ENCODE measurements at regions not wholly inside any gene's neighbourhood (a gene's known extent, or its start where the extent isn't known, plus 50 kb on each side); places are given as distances from the start of the nearest gene placed in this dataset.

DNA sequence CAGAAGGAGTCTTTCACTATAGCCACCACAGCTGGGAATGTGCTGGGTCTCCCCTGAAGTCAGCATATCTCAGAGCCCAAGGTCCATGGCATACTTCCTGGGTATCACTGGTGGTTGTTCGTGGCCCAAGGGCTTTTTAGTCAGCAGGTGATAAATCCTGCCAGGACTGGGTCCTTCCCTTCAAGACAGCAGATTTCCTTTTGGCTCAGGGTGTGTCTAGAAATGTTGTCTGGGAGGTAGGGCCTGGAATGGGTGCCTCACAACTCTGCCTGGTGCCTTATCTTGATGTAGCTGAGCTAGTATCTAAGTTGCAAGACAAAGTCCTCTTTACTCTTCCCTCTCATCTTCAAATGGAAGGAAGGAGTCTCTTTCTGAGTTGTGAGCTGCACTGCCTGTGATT is 102.4 kb upstream of the TMLHE start:
- Histone ChIP-seq H3K36me3 (ENCODE audit: control insufficient read depth, insufficient read depth, low read length) (no peaks in the 10 kb centered on the region), H4K20me1 (ENCODE audit: control insufficient read depth, extremely low read depth, insufficient read depth, low read length) (no peaks in the 10 kb centered on the region), H3K9me3 (ENCODE audit: control insufficient read depth, insufficient read depth, low read depth, low read length) (no peaks in the 10 kb centered on the region), H3K4me1 (ENCODE audit: control insufficient read depth, extremely low read depth, insufficient read depth, low read length) (no peaks in the 10 kb centered on the region), H3K27me3 (ENCODE audit: control insufficient read depth, insufficient read depth, low read length) (no peaks in the 10 kb centered on the region), H3K4me3 (replicated peaks in 1 of 4; ENCODE audit: control extremely low read depth in 1 of 4, insufficient read depth in 1 of 4, low read depth in 3 of 4, low read length in 4 of 4) (no peak overlapping the region), H3K27ac (ENCODE audit: insufficient read depth, low read length) (no peak overlapping the region), H2AFZ (ENCODE audit: low read length) (no peak overlapping the region), H3K79me2 (ENCODE audit: control insufficient read depth, insufficient read depth, low read length) (no peaks in the 10 kb centered on the region), H3K9ac (ENCODE audit: insufficient read depth, low read length) (no peak overlapping the region), H3K4me2 (ENCODE audit: extremely low read depth, insufficient read depth, low read length) (no peak overlapping the region)
- TF ChIP-seq CTCF (conservative IDR thresholded peaks at IDR 0.05 in 1 of 2, IDR thresholded peaks at IDR 0.05 in 1 of 2; ENCODE audit: low read depth in 1 of 2, low read length in 2 of 2), result no peak
- no peak for TF ChIP-seq EZH2 (IDR thresholded peaks at IDR 0.05; ENCODE audit: low read length, missing control alignments)
- DNase-seq (ENCODE audit: low read depth in 2 of 2), result no peak

DNA sequence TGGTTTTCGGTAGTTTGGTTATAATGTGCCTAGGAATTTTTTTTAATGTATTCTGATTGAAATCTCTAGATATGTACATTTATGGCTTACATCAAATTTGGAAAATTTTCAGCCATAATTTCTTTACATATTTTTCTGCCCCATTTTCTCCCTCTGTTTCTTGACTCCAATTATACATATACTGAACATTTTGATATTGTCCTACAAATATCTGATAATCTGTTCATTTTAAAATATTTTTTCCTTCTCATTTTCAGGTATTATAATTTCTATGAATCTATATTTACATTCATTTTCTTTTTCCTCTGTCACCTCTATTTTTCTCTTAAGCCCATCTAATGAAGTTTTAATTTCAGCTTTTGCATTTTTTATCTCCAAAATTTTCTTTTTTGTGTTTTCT is 82.7 kb upstream of the TMLHE start:
- Histone ChIP-seq H3K36me3 (ENCODE audit: control insufficient read depth, insufficient read depth, low read length) (no peaks in the 10 kb centered on the region), H4K20me1 (ENCODE audit: control insufficient read depth, extremely low read depth, insufficient read depth, low read length) (no peaks in the 10 kb centered on the region), H3K4me2 (ENCODE audit: extremely low read depth, insufficient read depth, low read length) (no peak overlapping the region), H2AFZ (ENCODE audit: low read length) (no peak overlapping the region), H3K27me3 (ENCODE audit: control insufficient read depth, insufficient read depth, low read length) (no peaks in the 10 kb centered on the region), H3K9me3 (ENCODE audit: control insufficient read depth, insufficient read depth, low read depth, low read length) (no peaks in the 10 kb centered on the region), H3K27ac (ENCODE audit: insufficient read depth, low read length) (no peak overlapping the region), H3K4me3 (replicated peaks in 1 of 4; ENCODE audit: control extremely low read depth in 1 of 4, insufficient read depth in 1 of 4, low read depth in 3 of 4, low read length in 4 of 4) (no peak overlapping the region), H3K79me2 (ENCODE audit: control insufficient read depth, insufficient read depth, low read length) (no peaks in the 10 kb centered on the region), H3K9ac (ENCODE audit: insufficient read depth, low read length) (no peak overlapping the region), H3K4me1 (ENCODE audit: control insufficient read depth, extremely low read depth, insufficient read depth, low read length) (no peaks in the 10 kb centered on the region)
- DNase-seq (ENCODE audit: low read depth in 2 of 2), result no peak
- TF ChIP-seq CTCF (conservative IDR thresholded peaks at IDR 0.05 in 1 of 2, IDR thresholded peaks at IDR 0.05 in 1 of 2; ENCODE audit: low read depth in 1 of 2, low read length in 2 of 2), result no peak
- no peak for TF ChIP-seq EZH2 (IDR thresholded peaks at IDR 0.05; ENCODE audit: low read length, missing control alignments)

DNA sequence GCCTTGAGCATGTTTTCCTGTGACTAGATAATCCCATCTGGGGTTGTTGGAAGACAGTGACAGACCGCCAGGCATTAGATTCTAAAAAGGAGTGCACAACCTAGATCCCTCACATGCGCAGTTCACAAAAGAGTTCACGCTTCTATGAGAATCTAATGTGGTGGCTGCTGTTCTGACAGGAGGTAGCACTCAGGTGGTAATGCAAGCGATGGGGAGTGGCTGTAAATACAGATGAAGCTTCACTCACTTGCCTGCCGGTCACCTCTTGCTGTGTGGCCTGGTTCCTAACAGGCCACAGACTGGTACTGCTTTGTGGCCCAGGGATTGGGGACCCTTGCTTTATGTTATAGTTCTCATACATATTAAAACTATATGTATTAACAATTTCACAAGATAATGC is 81.9 kb upstream of the TMLHE start:
- H3K4me2 ChIP-seq (ENCODE audit: extremely low read depth, insufficient read depth, low read length), result no peak overlapping the region
- H3K4me1 ChIP-seq (ENCODE audit: control insufficient read depth, extremely low read depth, insufficient read depth, low read length), result no peaks in the 10 kb centered on the region
- H3K27me3 ChIP-seq (ENCODE audit: control insufficient read depth, insufficient read depth, low read length), result no peaks in the 10 kb centered on the region
- H3K9me3 ChIP-seq (ENCODE audit: control insufficient read depth, insufficient read depth, low read depth, low read length), result no peaks in the 10 kb centered on the region
- no peaks in the 10 kb centered on the region for H3K79me2 ChIP-seq (ENCODE audit: control insufficient read depth, insufficient read depth, low read length)
- no peak overlapping the region for H2AFZ ChIP-seq (ENCODE audit: low read length)
- H3K9ac ChIP-seq (ENCODE audit: insufficient read depth, low read length), result no peak overlapping the region
- no peaks in the 10 kb centered on the region for H4K20me1 ChIP-seq (ENCODE audit: control insufficient read depth, extremely low read depth, insufficient read depth, low read length)
- TF ChIP-seq CTCF (conservative IDR thresholded peaks at IDR 0.05 in 1 of 2, IDR thresholded peaks at IDR 0.05 in 1 of 2; ENCODE audit: low read depth in 1 of 2, low read length in 2 of 2), result no peak
- no peak for TF ChIP-seq EZH2 (IDR thresholded peaks at IDR 0.05; ENCODE audit: low read length, missing control alignments)
- no peak overlapping the region for H3K4me3 ChIP-seq (replicated peaks in 1 of 4; ENCODE audit: control extremely low read depth in 1 of 4, insufficient read depth in 1 of 4, low read depth in 3 of 4, low read length in 4 of 4)
- H3K36me3 ChIP-seq (ENCODE audit: control insufficient read depth, insufficient read depth, low read length), result no peaks in the 10 kb centered on the region
- DNase-seq (ENCODE audit: low read depth in 2 of 2), result no peak
- H3K27ac ChIP-seq (ENCODE audit: insufficient read depth, low read length), result no peak overlapping the region

All from fibroblast of lung (primary cell).